ENCODE measurements at regions not wholly inside any gene's neighbourhood (a gene's known extent, or its start where the extent isn't known, plus 50 kb on each side); places are given as distances from the start of the nearest gene placed in this dataset.

DNA sequence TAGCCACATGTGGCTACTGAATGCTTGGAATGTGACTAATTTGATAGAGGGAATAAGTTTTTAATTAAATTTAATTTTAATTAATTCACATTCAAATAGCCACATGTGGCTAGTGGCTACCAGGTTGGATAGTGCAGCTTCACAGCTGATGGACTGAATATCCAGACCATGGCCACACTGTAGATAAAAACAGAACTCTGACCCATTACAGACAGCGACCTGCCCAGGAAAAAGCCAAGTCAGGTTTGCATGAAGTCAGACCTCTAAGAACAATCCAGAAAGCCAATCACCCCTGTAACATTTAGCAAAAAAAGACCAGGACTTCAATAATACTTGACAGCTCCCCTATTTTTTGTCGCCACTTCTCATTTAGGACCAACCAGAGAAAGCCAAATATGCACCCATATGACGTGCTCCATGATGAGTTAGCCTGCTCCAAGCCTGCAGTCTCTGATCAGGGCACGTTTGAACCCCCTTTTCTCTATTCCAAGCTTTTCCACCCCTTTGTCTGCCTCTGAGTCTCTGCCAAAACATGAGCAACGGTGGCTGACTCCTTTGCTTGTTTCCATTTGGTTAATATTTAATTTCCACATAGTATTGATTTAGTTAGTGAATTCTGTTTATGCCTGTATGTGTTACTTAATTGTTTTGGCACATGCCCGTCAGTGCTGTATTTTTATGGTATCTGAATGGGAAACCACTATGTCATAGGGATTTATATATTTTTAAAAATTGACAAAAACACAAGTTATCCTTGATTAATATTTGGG lies 636.3 kb downstream of the UTRN start:
- TF ChIP-seq POLR2AphosphoS5 (IDR thresholded peaks at IDR 0.05; ENCODE audit: borderline replicate concordance, low read depth, low read length) (no peak), EZH2 (IDR thresholded peaks at IDR 0.05) (no peak)

All from SK-N-MC (cell line).